Osteocyte (in vitro differentiated cells): ENCODE measurements at regions not wholly inside any gene's neighbourhood (a gene's known extent, or its start where the extent isn't known, plus 50 kb on each side); places are given as distances from the start of the nearest gene placed in this dataset.

Experiments
- DNase-seq: peaks from one replicate; pipeline ENCODE4 v3.0.0; 2021; ENCODE audit warnings: mixed read lengths; ENCODE audit not compliant: unreplicated experiment; ENCODE audit errors: extremely low spot score
- H3K27ac Mint-ChIP-seq: one replicate; pipeline ENCODE4 v1.8.0; 2021; ENCODE audit warnings: mild to moderate bottlenecking, mixed read lengths; ENCODE audit not compliant: unreplicated experiment
- H3K27me3 Mint-ChIP-seq: one replicate; pipeline ENCODE4 v1.8.0; 2021; ENCODE audit warnings: mixed read lengths; ENCODE audit not compliant: unreplicated experiment
- H3K36me3 Mint-ChIP-seq: one replicate; pipeline ENCODE4 v1.8.0; 2021; ENCODE audit warnings: mixed read lengths; ENCODE audit not compliant: unreplicated experiment
- H3K4me1 Mint-ChIP-seq: one replicate; pipeline ENCODE4 v1.8.0; 2021; ENCODE audit warnings: mixed read lengths; ENCODE audit not compliant: unreplicated experiment
- H3K4me3 Mint-ChIP-seq: one replicate; pipeline ENCODE4 v1.8.0; 2021; ENCODE audit warnings: mild to moderate bottlenecking, moderate library complexity, mixed read lengths; ENCODE audit not compliant: unreplicated experiment
- H3K9me3 Mint-ChIP-seq: one replicate; pipeline ENCODE4 v1.8.0; 2021; ENCODE audit warnings: mixed read lengths; ENCODE audit not compliant: unreplicated experiment
- TF ChIP-seq, protein P1 (sequence below): fragments of 200-600 bp; sonication (generic); IDR thresholded peaks from 2 replicates; pipeline ENCODE4 v1.5.0; 2021; ENCODE audit warnings: antibody characterized with exemption, mild to moderate bottlenecking, moderate library complexity

DNA sequence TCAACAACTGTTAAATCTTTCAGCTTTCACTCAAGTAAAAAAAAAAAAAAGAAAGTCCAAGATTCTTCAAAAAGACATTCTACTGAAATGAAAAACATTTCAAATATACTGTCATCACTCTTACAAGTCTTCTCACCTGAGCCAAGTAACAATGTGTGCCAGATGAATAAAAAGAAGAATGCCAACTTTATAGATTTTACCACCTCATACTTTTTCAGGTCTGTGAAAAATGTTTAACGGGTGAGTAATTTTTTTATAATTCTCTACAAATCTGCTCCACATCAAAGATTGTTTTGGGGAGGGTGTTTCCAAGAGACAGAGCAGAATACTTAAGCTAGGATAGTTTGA, 181.0 kb upstream of the BMP4 start:
- Mint-ChIP-seq H3K27me3 (no peaks in the 10 kb centered on the region), H3K4me3 (no peak overlapping the region), H3K4me1 (peaks cover 16% of the 10 kb centered on the region), H3K9me3 (no peaks in the 10 kb centered on the region), H3K27ac (no peak overlapping the region), H3K36me3 (no peaks in the 10 kb centered on the region)
- TF ChIP-seq, protein P1, sequence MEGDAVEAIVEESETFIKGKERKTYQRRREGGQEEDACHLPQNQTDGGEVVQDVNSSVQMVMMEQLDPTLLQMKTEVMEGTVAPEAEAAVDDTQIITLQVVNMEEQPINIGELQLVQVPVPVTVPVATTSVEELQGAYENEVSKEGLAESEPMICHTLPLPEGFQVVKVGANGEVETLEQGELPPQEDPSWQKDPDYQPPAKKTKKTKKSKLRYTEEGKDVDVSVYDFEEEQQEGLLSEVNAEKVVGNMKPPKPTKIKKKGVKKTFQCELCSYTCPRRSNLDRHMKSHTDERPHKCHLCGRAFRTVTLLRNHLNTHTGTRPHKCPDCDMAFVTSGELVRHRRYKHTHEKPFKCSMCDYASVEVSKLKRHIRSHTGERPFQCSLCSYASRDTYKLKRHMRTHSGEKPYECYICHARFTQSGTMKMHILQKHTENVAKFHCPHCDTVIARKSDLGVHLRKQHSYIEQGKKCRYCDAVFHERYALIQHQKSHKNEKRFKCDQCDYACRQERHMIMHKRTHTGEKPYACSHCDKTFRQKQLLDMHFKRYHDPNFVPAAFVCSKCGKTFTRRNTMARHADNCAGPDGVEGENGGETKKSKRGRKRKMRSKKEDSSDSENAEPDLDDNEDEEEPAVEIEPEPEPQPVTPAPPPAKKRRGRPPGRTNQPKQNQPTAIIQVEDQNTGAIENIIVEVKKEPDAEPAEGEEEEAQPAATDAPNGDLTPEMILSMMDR: no peak
- DNase-seq: no peak

DNA sequence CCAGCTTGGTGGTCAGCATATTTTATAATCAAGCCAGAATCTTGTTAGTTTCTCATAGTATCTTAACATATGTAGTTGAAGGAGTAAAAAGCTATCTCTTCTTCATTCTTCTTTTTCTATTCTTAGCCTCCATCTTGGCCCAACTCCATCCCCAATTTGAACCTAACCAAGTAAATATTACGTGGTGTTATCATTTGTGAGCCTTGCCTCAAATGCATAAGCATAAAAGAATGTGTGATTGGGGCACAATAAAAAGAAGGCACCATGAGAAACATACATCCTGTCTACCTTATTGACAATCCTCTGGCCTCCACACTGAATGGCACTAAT, 181.4 kb upstream of the BMP4 start:
- H3K4me3 Mint-ChIP-seq: no peak overlapping the region
- no peak overlapping the region for H3K27ac Mint-ChIP-seq
- H3K27me3 Mint-ChIP-seq: no peaks in the 10 kb centered on the region
- no peak for DNase-seq
- TF ChIP-seq, protein P1: no peak
- no peaks in the 10 kb centered on the region for H3K36me3 Mint-ChIP-seq
- H3K4me1 Mint-ChIP-seq: peaks cover 16% of the 10 kb centered on the region
- no peaks in the 10 kb centered on the region for H3K9me3 Mint-ChIP-seq

DNA sequence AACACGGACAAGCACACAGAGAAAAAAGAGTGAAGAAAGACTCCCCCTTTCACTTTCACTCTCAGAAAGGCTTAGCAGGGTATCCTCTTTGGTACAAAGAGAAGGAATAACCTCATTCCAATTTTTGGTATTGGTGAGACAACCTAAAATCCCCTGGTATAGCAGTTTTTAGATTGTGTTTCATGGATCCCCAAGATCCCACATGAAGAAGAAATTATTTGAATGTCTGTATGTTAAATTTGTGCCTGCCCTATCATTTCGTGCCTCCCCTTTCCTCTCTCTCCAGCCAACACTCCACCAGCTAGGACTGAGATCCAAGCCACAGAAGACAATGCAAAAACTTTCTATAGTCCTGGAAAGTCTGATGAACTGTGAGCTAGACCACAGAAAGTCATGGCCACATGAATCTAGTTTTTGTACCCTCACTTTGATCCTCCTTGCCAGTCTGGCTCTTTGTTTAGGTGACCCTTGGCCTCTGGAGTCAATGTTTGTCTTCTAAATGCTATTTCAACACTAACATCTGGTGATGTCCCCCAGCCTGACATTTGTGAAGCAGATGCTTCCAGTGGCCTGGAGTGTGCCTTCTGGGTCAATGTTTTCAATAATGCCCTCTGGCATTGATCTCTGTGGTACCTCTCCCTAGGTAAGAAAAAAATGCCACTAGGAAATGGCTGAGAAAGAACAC, 181.9 kb upstream of the BMP4 start:
- TF ChIP-seq, protein P1: no peak
- Mint-ChIP-seq H3K9me3 (no peaks in the 10 kb centered on the region), H3K27me3 (no peaks in the 10 kb centered on the region), H3K4me1 (peaks cover 16% of the 10 kb centered on the region), H3K27ac (no peak overlapping the region), H3K36me3 (no peaks in the 10 kb centered on the region), H3K4me3 (no peak overlapping the region)
- no peak for DNase-seq

DNA sequence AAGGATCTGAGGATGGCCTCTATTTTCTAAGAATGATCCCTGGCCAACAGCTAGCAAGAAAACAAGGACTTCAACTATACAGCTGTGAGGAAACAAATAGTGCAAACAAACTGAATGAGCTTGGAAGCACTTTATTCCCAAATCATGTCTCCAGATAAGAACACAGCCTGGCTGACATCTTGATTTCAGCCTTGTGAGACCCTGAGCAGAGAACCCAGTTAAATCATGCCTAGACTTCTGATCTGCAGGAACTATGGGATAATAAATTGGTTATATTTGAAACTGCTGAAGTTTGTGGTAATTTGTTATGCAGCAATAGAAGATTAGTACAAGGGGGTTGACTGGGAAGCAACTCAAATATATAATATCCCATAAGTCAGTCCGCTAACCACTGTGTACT, 183.9 kb upstream of the BMP4 start:
- H3K27ac Mint-ChIP-seq: no peak overlapping the region
- no peak for DNase-seq
- no peak overlapping the region for H3K4me3 Mint-ChIP-seq
- no peaks in the 10 kb centered on the region for H3K36me3 Mint-ChIP-seq
- TF ChIP-seq, protein P1: no peak
- no peaks in the 10 kb centered on the region for H3K27me3 Mint-ChIP-seq
- no peaks in the 10 kb centered on the region for H3K9me3 Mint-ChIP-seq
- H3K4me1 Mint-ChIP-seq: peaks cover 12% of the 10 kb centered on the region

DNA sequence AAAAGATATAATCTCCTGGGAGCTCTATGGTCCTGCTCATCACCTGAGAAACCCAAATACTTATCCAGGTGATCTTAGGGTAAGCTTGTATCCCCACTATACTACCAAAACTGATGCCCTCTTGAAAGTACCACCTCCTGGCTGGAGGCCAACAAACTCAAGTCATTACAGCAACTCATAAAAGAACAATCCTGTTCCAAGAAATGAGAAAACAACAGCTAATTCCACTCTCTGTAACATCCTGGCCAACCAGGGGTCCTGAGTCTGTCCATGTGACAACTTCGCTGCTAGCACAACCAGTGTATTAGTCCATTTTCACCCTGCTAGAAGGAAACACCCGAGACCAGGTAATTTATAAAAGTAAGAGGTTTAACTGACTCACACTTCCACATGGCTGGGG, 190.0 kb upstream of the BMP4 start:
- H3K27ac Mint-ChIP-seq: no peak overlapping the region
- H3K36me3 Mint-ChIP-seq: peaks cover 4% of the 10 kb centered on the region
- TF ChIP-seq, protein P1: no peak
- DNase-seq: no peak
- H3K9me3 Mint-ChIP-seq: peaks cover 27% of the 10 kb centered on the region
- H3K27me3 Mint-ChIP-seq: no peaks in the 10 kb centered on the region
- peaks cover 3% of the 10 kb centered on the region for H3K4me1 Mint-ChIP-seq
- no peak overlapping the region for H3K4me3 Mint-ChIP-seq
